ENCODE measurements at regions not wholly inside any gene's neighbourhood (a gene's known extent, or its start where the extent isn't known, plus 50 kb on each side); places are given as distances from the start of the nearest gene placed in this dataset.

- TF ChIP-seq CTCF (IDR thresholded peaks at IDR 0.05): no peak
- no peak for TF ChIP-seq POLR2A (IDR thresholded peaks at IDR 0.05)
Measured at GRCh38 chr12:24078318-24078765, 128.9 kb upstream of the SOX5 start.
